H1 (cell line): ENCODE measurements at regions not wholly inside any gene's neighbourhood (a gene's known extent, or its start where the extent isn't known, plus 50 kb on each side); places are given as distances from the start of the nearest gene placed in this dataset.

Source experiments
- BRCA1 ChIP-seq: IDR thresholded peaks from 2 replicates; pipeline ENCODE4 v1.6.1; 2012; ENCODE audit warnings: low read depth, low read length, improper control_type of control experiment
- KDM1A ChIP-seq: fragments of 200-600, 300-600 bp; sonication (generic); IDR thresholded peaks from 2 replicates; pipeline ENCODE4 v1.7.1; 2016; ENCODE audit warnings: mild to moderate bottlenecking, low read length, borderline replicate concordance
- NRF1 ChIP-seq: IDR thresholded peaks from 2 replicates; pipeline ENCODE4 v1.6.1; 2011; ENCODE audit warnings: mild to moderate bottlenecking, low read depth, low read length, improper control_type of control experiment
- SP2 ChIP-seq: IDR thresholded peaks from 2 replicates; pipeline ENCODE4 v1.6.1; 2012; ENCODE audit warnings: mild to moderate bottlenecking, low read length, inconsistent platforms

DNA sequence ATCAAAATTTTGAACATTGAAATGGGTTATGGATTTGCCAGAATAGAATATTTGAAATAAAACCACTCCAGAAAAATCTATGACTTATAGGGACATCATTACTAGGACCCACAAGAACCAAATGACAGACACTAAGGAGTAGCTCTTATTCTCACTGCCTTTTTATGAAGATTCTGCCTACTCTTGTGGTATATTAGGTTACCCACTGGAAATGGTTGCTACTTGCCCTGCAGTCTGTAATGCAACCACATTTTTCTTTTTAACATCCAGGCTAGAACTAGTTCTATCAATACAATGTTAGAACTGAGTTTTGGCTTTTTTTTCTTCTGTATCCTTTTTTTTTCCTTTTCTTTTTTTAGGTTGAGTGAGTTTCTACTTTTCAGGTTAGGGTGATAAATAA lies 158.9 kb downstream of the PPP1R2C start (continued):
- TF ChIP-seq BRCA1, result no peak
- no peak for TF ChIP-seq KDM1A
- no peak for TF ChIP-seq SP2
- TF ChIP-seq NRF1, result no peak
